A172 (cell line): ENCODE measurements at regions not wholly inside any gene's neighbourhood (a gene's known extent, or its start where the extent isn't known, plus 50 kb on each side); places are given as distances from the start of the nearest gene placed in this dataset.

Experiments
- DNase-seq: peaks from one replicate; pipeline ENCODE4 v3.0.0-alpha.2; 2015; ENCODE audit warnings: low spot score

DNA sequence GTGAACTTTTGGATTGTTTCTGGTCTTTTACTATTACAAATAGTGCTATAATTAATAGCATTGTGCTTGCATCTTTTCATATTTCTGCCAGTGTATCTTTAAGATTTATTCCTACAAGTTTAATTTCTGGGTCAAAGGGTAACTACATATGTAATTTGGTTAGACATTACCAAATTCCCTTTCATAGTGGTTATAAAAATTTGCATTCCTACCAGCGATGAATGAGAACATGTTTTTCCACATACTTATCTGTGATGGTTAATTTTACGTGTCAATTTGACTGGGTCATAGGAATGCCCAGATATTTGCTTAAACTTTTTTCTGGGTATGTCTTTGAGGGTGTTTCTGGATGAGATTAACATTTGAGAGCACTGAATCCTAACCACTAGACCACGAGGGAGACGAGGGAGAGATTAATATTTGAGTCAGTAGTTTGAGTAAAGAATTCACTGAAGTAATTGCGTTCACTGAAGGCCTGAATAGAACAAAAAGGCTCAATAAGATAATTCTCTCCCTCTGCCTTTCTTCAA, 132.3 kb upstream of the NEO1 start:
- DNase-seq: no peak

DNA sequence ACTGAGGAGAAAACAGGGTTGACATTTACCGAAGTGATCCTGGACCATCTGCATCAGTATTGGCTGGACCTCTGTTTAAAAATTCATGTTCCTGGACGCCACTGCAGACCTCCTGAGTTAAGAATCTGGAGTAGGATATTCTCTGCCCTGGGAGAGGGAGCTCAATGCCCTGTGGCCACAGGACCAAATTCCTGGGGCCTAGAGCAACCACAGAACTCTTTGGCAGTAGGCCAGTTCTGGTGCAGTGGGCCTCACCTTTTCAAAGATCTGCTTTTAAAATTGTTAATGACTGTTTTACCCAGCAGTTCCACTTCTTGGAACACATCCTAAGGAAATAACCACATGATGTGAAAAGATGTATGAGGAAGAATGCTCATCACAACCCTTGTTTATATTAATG, 133.3 kb upstream of the ADPGK start:
- no peak for DNase-seq

GRCh38 chr15:72916378-72916777, 132.8 kb upstream of the ADPGK start:
- DNase-seq: no peak

- no peak for DNase-seq
Observed at GRCh38 chr15:72915843-72916242, 132.3 kb upstream of the ADPGK start.

DNA sequence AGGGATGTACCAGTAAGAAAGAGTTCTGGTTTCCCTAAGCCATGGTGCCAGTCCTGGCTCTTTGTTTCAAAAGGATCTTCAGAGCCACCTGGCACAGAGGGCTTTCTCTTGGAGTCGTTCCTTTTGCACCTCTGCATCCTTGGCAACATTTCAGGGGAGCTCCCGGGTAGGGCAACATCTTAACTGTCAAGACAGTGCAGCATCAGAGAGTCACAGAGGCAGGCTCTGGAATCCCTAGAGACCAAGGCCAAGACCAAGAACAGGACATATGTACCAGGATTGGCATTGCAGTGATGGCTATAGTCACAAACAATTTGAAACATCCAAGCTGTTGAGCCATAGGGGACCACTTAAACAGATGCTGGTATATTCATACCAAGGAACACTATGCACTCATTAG, 129.4 kb upstream of the ADPGK start:
- DNase-seq: no peak

- DNase-seq: no peak
Observed at GRCh38 chr15:72912121-72912520, 128.6 kb upstream of the ADPGK start.

GRCh38 chr15:72911626-72912025, 128.1 kb upstream of the ADPGK start:
- DNase-seq: no peak

GRCh38 chr15:72908713-72909112, 125.2 kb upstream of the ADPGK start:
- DNase-seq: no peak

GRCh38 chr15:72907733-72908132, 124.2 kb upstream of the ADPGK start:
- DNase-seq: no peak

DNA sequence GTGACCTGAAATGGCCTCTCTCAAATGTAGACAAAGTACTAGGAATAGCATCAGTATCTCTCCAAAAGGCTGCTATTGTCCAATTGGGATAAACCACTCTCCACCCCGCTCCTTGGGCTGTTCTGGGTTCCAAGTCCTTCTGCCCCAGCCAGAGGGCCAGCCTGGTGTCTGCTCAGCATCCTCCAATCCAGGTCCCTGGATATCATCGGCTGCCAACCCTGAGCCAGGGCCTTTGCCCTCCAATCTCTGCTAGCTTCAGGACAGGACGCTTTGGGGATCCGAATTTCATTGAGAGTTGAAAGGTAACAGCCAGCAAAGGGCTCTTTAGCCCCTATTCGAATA, 119.3 kb upstream of the ADPGK start:
- no peak for DNase-seq

DNA sequence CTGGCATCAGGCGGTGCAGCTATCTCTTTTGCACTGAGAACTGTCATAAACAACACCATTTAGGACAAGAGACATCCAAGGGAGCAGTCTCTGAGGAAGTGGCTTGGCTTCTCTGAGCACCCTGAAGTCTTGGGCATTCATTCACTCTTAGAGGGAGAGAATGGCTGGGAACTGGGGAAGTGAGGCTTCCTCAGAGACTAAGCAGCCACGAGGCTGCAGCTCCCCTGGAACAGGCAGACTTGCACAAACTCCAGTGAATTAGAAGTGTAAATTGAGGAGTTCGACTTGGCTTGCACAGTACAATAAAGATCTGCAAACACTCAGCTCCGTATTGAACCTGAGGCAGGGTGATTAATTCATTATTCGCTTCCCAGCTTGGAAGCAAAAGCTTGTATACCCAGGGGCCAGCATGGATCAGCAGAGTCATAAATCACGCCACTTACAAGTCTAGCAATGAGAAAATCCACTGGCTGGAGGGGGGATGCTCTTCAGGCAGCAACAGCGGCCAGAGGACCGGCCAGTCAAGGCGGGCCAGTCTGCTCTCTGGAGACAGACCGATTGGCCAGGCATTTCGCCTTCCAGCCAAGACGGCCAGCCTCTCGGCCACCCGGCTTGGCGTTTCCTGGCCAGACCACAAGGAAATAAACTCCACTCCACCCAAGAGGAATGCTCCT, 118.8 kb upstream of the ADPGK start:
- peak; percentile 19 for DNase-seq

DNA sequence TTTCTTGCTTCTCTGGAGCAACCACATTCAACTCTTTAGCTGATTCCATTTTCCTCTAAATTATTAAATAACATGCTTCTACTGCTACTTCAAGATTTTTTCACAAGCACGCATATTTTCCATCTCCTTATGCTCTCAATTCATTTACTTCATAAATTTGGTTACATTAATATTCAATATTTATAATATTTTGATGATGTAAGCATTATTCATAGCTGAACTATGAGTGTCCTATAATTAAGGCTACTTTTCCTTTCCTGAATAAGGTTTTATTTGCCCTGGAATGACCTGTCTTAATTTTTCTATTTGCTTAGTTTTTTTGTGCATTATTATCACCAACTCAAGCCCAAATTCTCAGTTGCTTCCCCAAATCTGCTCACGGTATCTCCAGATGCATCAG, 109.4 kb upstream of the ADPGK start:
- no peak for DNase-seq

GRCh38 chr15:72890043-72890442, 106.5 kb upstream of the ADPGK start:
- DNase-seq: no peak

DNA sequence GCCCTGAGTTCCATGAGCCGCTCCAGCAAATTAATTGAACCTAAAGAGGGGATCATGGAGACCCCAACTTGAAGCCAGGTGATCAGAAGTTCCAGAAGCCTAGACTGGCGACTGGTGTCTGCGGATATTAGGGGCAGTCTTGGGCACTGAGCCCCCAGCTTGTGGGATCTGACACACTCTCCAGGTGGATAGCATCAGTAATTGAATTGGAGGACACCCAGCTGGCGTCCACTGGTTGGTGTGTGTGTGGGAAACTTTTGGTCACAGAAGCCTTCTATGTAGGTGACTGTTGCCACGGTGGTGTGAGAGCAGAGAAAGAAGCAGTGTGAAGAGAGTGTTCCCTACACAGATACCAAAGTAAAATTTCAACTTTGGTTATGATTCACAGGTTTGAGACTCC, 106.0 kb upstream of the ADPGK start:
- DNase-seq: no peak

DNA sequence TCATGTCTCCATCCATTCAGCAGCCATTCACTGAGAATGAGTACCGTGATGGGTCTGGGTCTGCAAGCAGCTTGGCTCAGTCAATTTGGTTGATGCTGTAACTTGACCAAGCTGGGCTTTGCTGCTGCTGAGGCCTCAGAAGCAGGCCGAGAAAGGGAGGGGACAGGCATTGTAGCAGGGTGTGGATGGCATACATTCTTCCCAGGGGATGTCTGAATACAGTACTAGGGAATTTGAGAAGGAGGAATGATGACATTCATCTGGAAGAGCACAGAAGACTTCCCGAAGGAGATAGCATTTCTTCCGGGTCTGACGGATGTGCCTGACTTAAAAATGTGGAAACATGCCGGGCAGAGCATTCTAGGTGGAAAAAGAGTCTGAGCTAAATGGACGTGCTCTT, 105.3 kb upstream of the ADPGK start:
- DNase-seq: no peak

- no peak for DNase-seq
Observed at GRCh38 chr15:72888211-72888610, 104.7 kb upstream of the ADPGK start.

DNA sequence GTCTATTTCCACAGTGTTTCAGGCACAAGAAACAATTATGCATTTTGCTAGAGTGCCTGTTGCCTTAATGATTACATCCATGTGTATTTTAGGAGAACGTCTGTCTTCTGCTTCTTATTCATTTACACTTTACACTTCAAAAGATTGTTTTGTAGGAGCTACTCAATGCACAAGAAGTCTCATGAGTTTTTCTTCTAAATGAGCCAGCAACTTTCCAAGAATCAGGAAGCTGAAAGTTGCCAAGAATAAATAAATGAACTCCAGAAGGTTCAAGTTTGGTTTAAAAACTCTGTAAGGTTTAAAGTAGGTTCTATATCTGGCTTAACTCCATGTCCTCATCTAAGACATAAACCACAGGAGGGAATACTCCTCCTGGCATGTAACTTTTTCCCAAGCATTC, 103.8 kb upstream of the ADPGK start:
- no peak for DNase-seq

DNA sequence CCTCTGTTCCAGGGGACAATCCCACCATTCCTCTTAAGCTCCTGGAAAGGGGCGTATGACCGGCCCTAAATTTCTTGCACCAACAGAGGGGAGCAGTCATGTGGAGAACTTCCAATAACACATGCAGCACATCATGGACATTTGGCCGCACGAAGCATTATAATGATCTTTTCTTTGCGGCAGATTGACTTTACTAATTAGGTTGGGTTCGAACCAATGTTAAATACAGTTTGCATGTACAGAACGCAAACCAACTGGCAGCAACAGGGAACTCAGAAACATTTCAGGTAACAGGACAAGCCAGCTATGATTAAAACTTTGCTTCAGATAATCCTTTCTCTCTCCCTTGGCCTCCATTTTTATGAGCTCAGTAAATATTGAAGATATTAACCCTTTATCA, 100.8 kb upstream of the ADPGK start:
- DNase-seq: no peak

GRCh38 chr15:72873379-72874233, 90.0 kb upstream of the ADPGK start:
- DNase-seq: no peak

DNA sequence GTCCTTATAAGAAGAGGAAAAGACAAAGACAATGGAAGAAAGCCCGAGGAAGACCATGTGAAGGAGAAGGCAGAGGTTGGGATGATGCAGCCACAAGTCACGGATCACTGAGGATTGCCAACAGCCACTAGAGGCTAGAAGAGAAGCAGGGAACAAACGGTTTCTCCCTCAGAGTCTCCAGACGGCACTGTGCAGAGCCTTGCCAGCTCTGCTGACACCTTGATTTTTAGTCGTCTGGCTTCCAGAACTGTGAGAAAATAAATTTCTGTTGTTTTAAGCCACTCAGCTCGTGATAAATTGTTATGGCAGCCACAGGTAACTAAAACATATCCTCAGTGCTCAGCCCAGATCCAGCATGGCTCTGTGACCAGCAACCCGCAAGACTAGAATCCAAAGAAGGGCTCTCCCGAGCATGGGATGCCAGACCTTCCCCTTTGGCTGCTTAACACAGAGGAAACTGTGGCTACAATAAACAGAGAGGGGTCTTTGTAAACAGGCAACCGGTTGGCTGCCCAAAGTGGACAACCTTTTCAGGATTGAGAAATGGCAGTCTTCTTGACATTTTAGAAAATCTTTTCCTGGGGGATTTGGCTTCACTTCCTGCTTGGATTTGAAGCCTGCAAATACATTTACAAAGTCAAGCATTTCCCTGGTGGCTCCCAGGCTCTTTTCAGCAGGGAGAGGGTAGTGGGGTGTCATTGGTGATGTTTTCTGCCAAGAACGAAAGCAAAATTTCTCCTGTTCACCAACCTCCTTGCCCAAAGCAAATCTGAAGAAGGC, 88.7 kb upstream of the ADPGK start:
- no peak for DNase-seq

DNA sequence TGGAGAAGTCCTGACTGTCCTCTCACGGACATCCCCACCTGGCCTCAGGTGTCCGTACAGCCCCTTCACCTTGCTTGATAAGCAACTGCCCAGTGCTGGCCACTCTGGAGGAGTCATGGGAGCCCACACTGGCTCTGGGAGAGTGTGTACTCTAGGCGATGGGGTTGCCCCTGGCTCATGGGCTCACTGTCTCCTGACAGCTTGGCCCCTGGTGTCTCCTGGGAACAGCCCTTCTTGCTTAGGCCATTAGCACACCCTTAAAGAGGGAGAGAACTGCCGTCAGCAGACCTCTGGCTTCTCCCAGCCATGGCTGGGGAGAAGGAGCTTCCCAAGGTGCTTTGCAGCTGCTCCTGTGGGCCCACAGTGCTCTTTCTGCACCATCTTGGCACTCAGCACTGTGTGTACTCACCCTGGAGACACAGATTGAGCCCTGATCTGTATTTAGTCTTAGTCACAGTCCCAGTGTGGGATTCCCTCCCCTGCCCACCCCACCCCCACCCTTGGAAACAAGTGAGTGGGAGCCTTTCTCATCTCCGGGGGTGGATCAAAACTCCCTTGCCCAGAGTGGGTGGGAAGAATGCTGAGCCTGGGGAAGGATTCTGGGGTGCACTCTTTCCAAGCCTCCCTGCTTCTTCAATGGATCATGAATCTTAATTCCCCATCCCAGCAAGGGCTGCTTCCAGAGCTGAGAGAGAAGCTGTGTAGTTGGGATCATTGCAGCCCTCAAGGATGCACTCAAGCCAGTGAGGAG, 83.5 kb upstream of the ADPGK start:
- no peak for DNase-seq

GRCh38 chr15:72866182-72866581, 82.6 kb upstream of the ADPGK start:
- DNase-seq: no peak
